ENCODE measurements at regions not wholly inside any gene's neighbourhood (a gene's known extent, or its start where the extent isn't known, plus 50 kb on each side); places are given as distances from the start of the nearest gene placed in this dataset.

- Histone ChIP-seq H3K4me1 (ENCODE audit: insufficient read depth) (no peaks in the 10 kb centered on the region), H3K79me2 (no peaks in the 10 kb centered on the region), H3K4me3 (no peak overlapping the region), H3K27ac (no peak overlapping the region), H3K36me3 (replicated peaks; ENCODE audit: insufficient read depth, low read depth) (no peaks in the 10 kb centered on the region), H2AFZ (no peak overlapping the region), H3K9me2 (replicated peaks; ENCODE audit: insufficient read depth) (no peaks in the 10 kb centered on the region), H3K4me2 (no peak overlapping the region), H3K27me3 (no peaks in the 10 kb centered on the region), H3K9me3 (ENCODE audit: low read depth) (no peaks in the 10 kb centered on the region), H4K20me1 (ENCODE audit: insufficient read depth, poor library complexity, severe bottlenecking) (no peaks in the 10 kb centered on the region)
- TF ChIP-seq EZH2 (IDR thresholded peaks at IDR 0.05; ENCODE audit: borderline replicate concordance) (no peak), CTCF (IDR thresholded peaks at IDR 0.05; ENCODE audit: poor library complexity) (no peak), EZH2phosphoT487 (IDR thresholded peaks at IDR 0.05; ENCODE audit: low read depth, severe bottlenecking, unreplicated experiment) (no peak)
- WGBS (ENCODE audit: low lambda C conversion rate, missing lambda C conversion rate) = 80% methylated on average over 6 of the region's 6 CpGs
- DNase-seq (ENCODE audit: low spot score) = no peak
Observed at GRCh38 chr3:109784852-109785631, 447.7 kb upstream of the DPPA4 start.

GRCh38 chr3:109803274-109803673 lies 465.9 kb upstream of the DPPA4 start:
- TF ChIP-seq EZH2 (IDR thresholded peaks at IDR 0.05; ENCODE audit: borderline replicate concordance) (no peak), EZH2phosphoT487 (IDR thresholded peaks at IDR 0.05; ENCODE audit: low read depth, severe bottlenecking, unreplicated experiment) (no peak), CTCF (IDR thresholded peaks at IDR 0.05; ENCODE audit: poor library complexity) (peak; percentile 17)
- H3K79me2 ChIP-seq = no peaks in the 10 kb centered on the region

GRCh38 chr3:109804697-109805096 lies 467.4 kb upstream of the DPPA4 start:
- Histone ChIP-seq H3K4me2 (no peak overlapping the region), H3K4me3 (no peak overlapping the region), H4K20me1 (ENCODE audit: insufficient read depth, poor library complexity, severe bottlenecking) (no peaks in the 10 kb centered on the region), H3K9me2 (replicated peaks; ENCODE audit: insufficient read depth) (no peaks in the 10 kb centered on the region), H3K4me1 (ENCODE audit: insufficient read depth) (no peaks in the 10 kb centered on the region), H3K9me3 (ENCODE audit: low read depth) (no peaks in the 10 kb centered on the region), H3K27me3 (no peaks in the 10 kb centered on the region), H2AFZ (no peak overlapping the region), H3K79me2 (no peaks in the 10 kb centered on the region), H3K36me3 (replicated peaks; ENCODE audit: insufficient read depth, low read depth) (no peaks in the 10 kb centered on the region), H3K27ac (no peak overlapping the region)
- TF ChIP-seq EZH2phosphoT487 (IDR thresholded peaks at IDR 0.05; ENCODE audit: low read depth, severe bottlenecking, unreplicated experiment) (no peak), CTCF (IDR thresholded peaks at IDR 0.05; ENCODE audit: poor library complexity) (no peak), EZH2 (IDR thresholded peaks at IDR 0.05; ENCODE audit: borderline replicate concordance) (no peak)
- DNase-seq (ENCODE audit: low spot score) = no peak
- 92% methylated on average over 1 of the region's 1 CpG for WGBS (ENCODE audit: low lambda C conversion rate, missing lambda C conversion rate)

More at GRCh38 chr3:109803274-109803673, 465.9 kb upstream of the DPPA4 start:
- H3K9me3 ChIP-seq (ENCODE audit: low read depth) = no peaks in the 10 kb centered on the region
- H3K27ac ChIP-seq = no peak overlapping the region
- no peaks in the 10 kb centered on the region for H3K4me1 ChIP-seq (ENCODE audit: insufficient read depth)
- no peak for DNase-seq (ENCODE audit: low spot score)
- H3K9me2 ChIP-seq (replicated peaks; ENCODE audit: insufficient read depth) = no peaks in the 10 kb centered on the region
- no peaks in the 10 kb centered on the region for H3K36me3 ChIP-seq (replicated peaks; ENCODE audit: insufficient read depth, low read depth)
- H3K27me3 ChIP-seq = no peaks in the 10 kb centered on the region
- H3K4me3 ChIP-seq = no peak overlapping the region
- no peaks in the 10 kb centered on the region for H4K20me1 ChIP-seq (ENCODE audit: insufficient read depth, poor library complexity, severe bottlenecking)
- 90% methylated on average over 6 of the region's 6 CpGs for WGBS (ENCODE audit: low lambda C conversion rate, missing lambda C conversion rate)
- H3K4me2 ChIP-seq = no peak overlapping the region
- no peak overlapping the region for H2AFZ ChIP-seq
